Endodermal cell (in vitro differentiated cells): ENCODE measurements at regions not wholly inside any gene's neighbourhood (a gene's known extent, or its start where the extent isn't known, plus 50 kb on each side); places are given as distances from the start of the nearest gene placed in this dataset.

Experiments
- DNase-seq: peaks from one replicate; pipeline ENCODE4 v3.0.0-alpha.2; 2017
- H3K27ac ChIP-seq: 2 replicates; pipeline ENCODE4 v1.5.1; 2013; ENCODE audit warnings: mild to moderate bottlenecking, low read depth, low read length, moderate library complexity
- H3K27me3 ChIP-seq: 2 replicates; pipeline ENCODE4 v1.6.1; 2013; ENCODE audit warnings: mild to moderate bottlenecking, low read length, moderate library complexity; ENCODE audit not compliant: insufficient read depth, control insufficient read depth, poor library complexity, severe bottlenecking
- H3K36me3 ChIP-seq: 2 replicates; pipeline ENCODE4 v1.7.0; 2013; ENCODE audit warnings: mild to moderate bottlenecking, low read length, moderate library complexity; ENCODE audit not compliant: control insufficient read depth, insufficient read depth
- H3K4me1 ChIP-seq: one replicate; pipeline ENCODE4 v1.7.0; 2013; ENCODE audit warnings: low read length; ENCODE audit not compliant: control insufficient read depth, insufficient read depth
- H3K4me3 ChIP-seq: 2 replicates; pipeline ENCODE4 v1.5.1; 2013; ENCODE audit warnings: mild to moderate bottlenecking, low read length, moderate library complexity
- H3K9ac ChIP-seq: 2 replicates; pipeline ENCODE4 v1.6.1; 2013; ENCODE audit warnings: mild to moderate bottlenecking, low read length, moderate library complexity; ENCODE audit not compliant: poor library complexity, severe bottlenecking; ENCODE audit errors: extremely low read depth
- H3K9me3 ChIP-seq: 2 replicates; pipeline ENCODE4 v1.6.1; 2013; ENCODE audit warnings: mild to moderate bottlenecking, low read length, moderate library complexity; ENCODE audit not compliant: control insufficient read depth
- H3K27ac Mint-ChIP-seq: 2 replicates; pipeline ENCODE4 v1.8.0; 2020; ENCODE audit warnings: mixed read lengths
- H3K27me3 Mint-ChIP-seq: 2 replicates; pipeline ENCODE4 v1.8.0; 2021; ENCODE audit warnings: mild to moderate bottlenecking, mixed read lengths; ENCODE audit not compliant: insufficient read depth
- H3K36me3 Mint-ChIP-seq: 2 replicates; pipeline ENCODE4 v1.8.0; 2020; ENCODE audit warnings: low read depth, mixed read lengths
- H3K4me1 Mint-ChIP-seq: 2 replicates; pipeline ENCODE4 v1.8.0; 2020; ENCODE audit warnings: mixed read lengths
- H3K4me3 Mint-ChIP-seq: 2 replicates; pipeline ENCODE4 v1.8.0; 2020; ENCODE audit warnings: mild to moderate bottlenecking, moderate library complexity, mixed read lengths
- H3K9me3 Mint-ChIP-seq: 2 replicates; pipeline ENCODE4 v1.8.0; 2020; ENCODE audit warnings: mild to moderate bottlenecking, mixed read lengths
- CTCF ChIP-seq: fragments of 200-600 bp; sonication (generic); conservative IDR thresholded peaks from 2 replicates; pipeline ENCODE4 v1.5.0; 2021; ENCODE audit warnings: antibody characterized with exemption, mild to moderate bottlenecking
- WGBS, 2 experiments: methylation state at CpG; one replicate each; pipeline versions ENCODE4 v1.1.5 to v1.1.7; 2013; ENCODE audit warnings: missing lambda C conversion rate in 2 of 2, mixed read lengths in 1 of 2; ENCODE audit not compliant: insufficient coverage in 1 of 2, insufficient read length in 1 of 2; 5-methylcytosine and 5-hydroxymethylcytosine counted together

- H3K9ac ChIP-seq: no peak overlapping the region
- DNase-seq: no peak
- no peak overlapping the region for H3K4me3 ChIP-seq
- WGBS, 2 experiments: 59% methylated on average over 2 of the region's 3 CpGs; no CpG with 5 or more reads in 1 of the 2 experiments
- Mint-ChIP-seq H3K27ac (no peak overlapping the region), H3K4me1 (peaks cover 9% of the 10 kb centered on the region), H3K36me3 (no peaks in the 10 kb centered on the region), H3K4me3 (no peak overlapping the region), H3K27me3 (no peaks in the 10 kb centered on the region), H3K9me3 (no peaks in the 10 kb centered on the region)
- no peaks in the 10 kb centered on the region for H3K36me3 ChIP-seq
- H3K27me3 ChIP-seq: no peaks in the 10 kb centered on the region
- H3K9me3 ChIP-seq: no peaks in the 10 kb centered on the region
- no peaks in the 10 kb centered on the region for H3K4me1 ChIP-seq
- no peak for TF ChIP-seq CTCF
- H3K27ac ChIP-seq: no peak overlapping the region
Observed at GRCh38 chr11:90803366-90803765, 580.5 kb upstream of the CHORDC1 start.

- H3K27me3 Mint-ChIP-seq: no peaks in the 10 kb centered on the region
- no peaks in the 10 kb centered on the region for H3K9me3 Mint-ChIP-seq
- Histone ChIP-seq H3K9ac (no peak overlapping the region), H3K4me1 (no peaks in the 10 kb centered on the region), H3K36me3 (no peaks in the 10 kb centered on the region), H3K4me3 (no peak overlapping the region), H3K27me3 (no peaks in the 10 kb centered on the region), H3K27ac (no peak overlapping the region), H3K9me3 (no peaks in the 10 kb centered on the region)
- H3K27ac Mint-ChIP-seq: no peak overlapping the region
- H3K4me1 Mint-ChIP-seq: peaks cover 11% of the 10 kb centered on the region
- no peak for TF ChIP-seq CTCF
- no peaks in the 10 kb centered on the region for H3K36me3 Mint-ChIP-seq
- H3K4me3 Mint-ChIP-seq: no peak overlapping the region
- DNase-seq: no peak
- 80 to 90% methylated on average over 1 to 3 of the region's 3 CpGs for WGBS, 2 experiments
Observed at GRCh38 chr11:90798769-90799168, 575.9 kb upstream of the CHORDC1 start.

GRCh38 chr11:90795746-90796145 is 572.9 kb upstream of the CHORDC1 start:
- Mint-ChIP-seq H3K4me1 (peaks cover 9% of the 10 kb centered on the region), H3K36me3 (no peaks in the 10 kb centered on the region), H3K27me3 (no peaks in the 10 kb centered on the region), H3K4me3 (no peak overlapping the region), H3K9me3 (no peaks in the 10 kb centered on the region), H3K27ac (no peak overlapping the region)
- Histone ChIP-seq H3K9ac (no peak overlapping the region), H3K36me3 (no peaks in the 10 kb centered on the region), H3K4me3 (no peak overlapping the region), H3K4me1 (no peaks in the 10 kb centered on the region), H3K27me3 (no peaks in the 10 kb centered on the region), H3K9me3 (no peaks in the 10 kb centered on the region), H3K27ac (no peak overlapping the region)
- TF ChIP-seq CTCF: no peak
- 90 to 91% methylated on average over 4 of the region's 4 CpGs for WGBS, 2 experiments
- no peak for DNase-seq
